RWPE2 (cell line): ENCODE measurements at regions not wholly inside any gene's neighbourhood (a gene's known extent, or its start where the extent isn't known, plus 50 kb on each side); places are given as distances from the start of the nearest gene placed in this dataset.

Experiments used
- ATAC-seq: fragments of 200-7000 bp; cut with Tn5 transposase; 3 replicates; pipeline ENCODE4 v1.9.1; 2021; ENCODE audit warnings: low read depth
- DNase-seq: peaks from one replicate; pipeline ENCODE4 v3.0.0-alpha.2; 2020; ENCODE audit warnings: low spot score
- H3K27ac ChIP-seq: fragments of 450-650 bp; 2 replicates; pipeline ENCODE4 v1.5.1; 2017; ENCODE audit warnings: mild to moderate bottlenecking; ENCODE audit not compliant: poor library complexity, severe bottlenecking
- H3K27me3 ChIP-seq: fragments of 250-450 bp; sonication (Bioruptor Pico); 2 replicates; pipeline ENCODE4 v1.5.1; 2021; ENCODE audit warnings: mild to moderate bottlenecking, moderate library complexity; ENCODE audit not compliant: insufficient read depth, poor library complexity, severe bottlenecking
- H3K36me3 ChIP-seq: fragments of 250-450 bp; sonication (Bioruptor Pico); 2 replicates; pipeline ENCODE4 v1.5.1; 2020; ENCODE audit warnings: low read depth, mild to moderate bottlenecking, moderate library complexity
- H3K4me1 ChIP-seq: fragments of 250-450 bp; sonication (Bioruptor Pico); 2 replicates; pipeline ENCODE4 v1.5.1; 2021; ENCODE audit warnings: mild to moderate bottlenecking, moderate library complexity; ENCODE audit not compliant: insufficient read depth, poor library complexity, severe bottlenecking
- H3K4me3 ChIP-seq: fragments of 250-450 bp; sonication (Bioruptor Pico); 2 replicates; pipeline ENCODE4 v1.5.1; 2021; ENCODE audit warnings: mild to moderate bottlenecking, moderate library complexity; ENCODE audit not compliant: severe bottlenecking
- H3K9me3 ChIP-seq: fragments of 250-450 bp; sonication (Bioruptor Pico); 2 replicates; pipeline ENCODE4 v1.5.1; 2021; ENCODE audit warnings: mild to moderate bottlenecking, moderate library complexity; ENCODE audit not compliant: severe bottlenecking
- CTCF ChIP-seq: fragments of 450-650 bp; IDR thresholded peaks from one replicate; pipeline ENCODE4 v1.5.1; 2017; ENCODE audit warnings: mild to moderate bottlenecking, moderate library complexity; ENCODE audit not compliant: poor library complexity, severe bottlenecking

GRCh38 chr3:87621667-87622066 is 345.3 kb upstream of the POU1F1 start:
- H3K9me3 ChIP-seq = no peaks in the 10 kb centered on the region
- no peaks in the 10 kb centered on the region for H3K27me3 ChIP-seq
- no peak overlapping the region for H3K27ac ChIP-seq
- no peak for ATAC-seq
- TF ChIP-seq CTCF = no peak
- H3K36me3 ChIP-seq = no peaks in the 10 kb centered on the region
- H3K4me1 ChIP-seq = no peaks in the 10 kb centered on the region
- DNase-seq = no peak
- H3K4me3 ChIP-seq = no peak overlapping the region

GRCh38 chr3:87615506-87615905 is 339.1 kb upstream of the POU1F1 start:
- no peaks in the 10 kb centered on the region for H3K27me3 ChIP-seq
- ATAC-seq = no peak
- TF ChIP-seq CTCF = no peak
- H3K36me3 ChIP-seq = no peaks in the 10 kb centered on the region
- H3K4me3 ChIP-seq = no peak overlapping the region
- no peak for DNase-seq
- H3K27ac ChIP-seq = no peak overlapping the region
- peaks cover 2% of the 10 kb centered on the region for H3K9me3 ChIP-seq
- no peaks in the 10 kb centered on the region for H3K4me1 ChIP-seq

- no peak for TF ChIP-seq CTCF
- no peak for ATAC-seq
Observed at GRCh38 chr3:87614998-87615397, 338.6 kb upstream of the POU1F1 start.

GRCh38 chr3:87607234-87607633 is 330.9 kb upstream of the POU1F1 start:
- Histone ChIP-seq H3K4me3 (no peak overlapping the region), H3K27ac (no peak overlapping the region), H3K9me3 (peaks cover 3% of the 10 kb centered on the region), H3K36me3 (no peaks in the 10 kb centered on the region), H3K27me3 (no peaks in the 10 kb centered on the region), H3K4me1 (no peaks in the 10 kb centered on the region)
- no peak for TF ChIP-seq CTCF
- ATAC-seq = no peak
- no peak for DNase-seq

More at GRCh38 chr3:87614998-87615397, 338.6 kb upstream of the POU1F1 start:
- Histone ChIP-seq H3K27me3 (no peaks in the 10 kb centered on the region), H3K4me3 (no peak overlapping the region), H3K27ac (no peak overlapping the region), H3K9me3 (peaks cover 2% of the 10 kb centered on the region), H3K36me3 (no peaks in the 10 kb centered on the region), H3K4me1 (no peaks in the 10 kb centered on the region)
- no peak for DNase-seq

GRCh38 chr3:87595798-87596197 is 319.4 kb upstream of the POU1F1 start:
- Histone ChIP-seq H3K27me3 (no peaks in the 10 kb centered on the region), H3K27ac (no peak overlapping the region), H3K4me3 (no peak overlapping the region), H3K4me1 (no peaks in the 10 kb centered on the region), H3K9me3 (no peaks in the 10 kb centered on the region), H3K36me3 (no peaks in the 10 kb centered on the region)
- no peak for DNase-seq
- TF ChIP-seq CTCF = no peak
- ATAC-seq = 0 out of 3 replicates have a peak, but pooled peaks have one; percentile 46
